K562 (cell line): ENCODE measurements at regions not wholly inside any gene's neighbourhood (a gene's known extent, or its start where the extent isn't known, plus 50 kb on each side); places are given as distances from the start of the nearest gene placed in this dataset.

Source experiments
- ATAC-seq: fragments of 200-7000 bp; cut with Tn5 transposase; 3 replicates; pipeline ENCODE4 v1.9.1; 2020; ENCODE audit warnings: moderate library complexity
- BruUV-seq: library from RNA; stranded (reverse); fragments of 400-500 nt; replicated peaks from 2 replicates; lab custom pipeline; 2021; lab: Mats Ljungman, UMichigan
- CTCF ChIA-PET: fragments of 300-600 bp; formaldehyde crosslinking; extraction: SDS; loops from one replicate; lab custom pipeline; 2021; ENCODE audit warnings: low intra/inter-chr PET ratio; lab: Yijun Ruan, JAX
- POLR2A ChIA-PET: fragments of 300-600, 350-650 bp; sonication (Branson Sonifier 250); formaldehyde crosslinking; extraction: SDS; loops from one replicate; lab custom pipeline; 2021; ENCODE audit warnings: antibody characterized with exemption, inconsistent platforms; lab: Yijun Ruan, JAX
- DNase-seq, 4 experiments: peaks; one replicate each; pipeline versions ENCODE4 v3.0.0 to v3.0.0-alpha.2; 2011 to 2018; ENCODE audit warnings: low spot score in 3 of 4, mixed read lengths in 3 of 4; ENCODE audit errors: extremely low read depth in 1 of 4
- FAIRE-seq: peaks from 2 replicates; lab custom pipeline; 2011; peaks lifted over from hg19 to GRCh38; lab: Jason Lieb, UNC
- H2AFZ ChIP-seq: 2 replicates; pipeline ENCODE4 v1.6.0; 2011; ENCODE audit warnings: low read depth, low read length, control low read depth, inconsistent platforms
- H3K27ac ChIP-seq: fragments of 200-600 bp; 3 replicates; pipeline ENCODE4 v1.8.0; 2011; ENCODE audit warnings: low read depth, mild to moderate bottlenecking, control low read depth, inconsistent platforms, low read length, moderate library complexity, mixed read lengths; ENCODE audit errors: extremely low read depth
- H3K27me3 ChIP-seq, 2 experiments: fragments of 300-600 bp in 1 of 2; 2 replicates in 1 of 2; 3 replicates in 1 of 2; pipeline versions ENCODE4 v1.6.0 to v1.8.0; 2011; ENCODE audit warnings: inconsistent platforms in 2 of 2, low read length in 2 of 2, mild to moderate bottlenecking in 1 of 2, mixed read lengths in 1 of 2, moderate library complexity in 1 of 2; ENCODE audit not compliant: control insufficient read depth in 2 of 2, insufficient read depth in 2 of 2
- H3K36me3 ChIP-seq: fragments of 300-600 bp; 3 replicates; pipeline ENCODE4 v1.8.0; 2011; ENCODE audit warnings: mild to moderate bottlenecking, low read length, inconsistent platforms; ENCODE audit not compliant: control insufficient read depth, insufficient read depth
- H3K4me1 ChIP-seq, 2 experiments: fragments of 200-600 bp in 1 of 2; replicated peaks in 1 of 2; 2 replicates in 1 of 2; 3 replicates in 1 of 2; pipeline versions ENCODE4 v1.5.1 to v1.8.0; 2011; ENCODE audit warnings: inconsistent platforms in 2 of 2, low read length in 2 of 2, mild to moderate bottlenecking in 1 of 2, mixed read lengths in 1 of 2, moderate library complexity in 1 of 2; ENCODE audit not compliant: control insufficient read depth in 2 of 2, insufficient read depth in 2 of 2
- H3K4me2 ChIP-seq: 2 replicates; pipeline ENCODE4 v1.6.1; 2011; ENCODE audit warnings: low read length, control low read depth, inconsistent platforms, mixed read lengths; ENCODE audit not compliant: insufficient read depth
- H3K4me3 ChIP-seq: fragments of 200-600 bp; sonication (generic), shearing (Covaris generic); 2 replicates; pipeline ENCODE4 v1.5.1; 2016; ENCODE audit warnings: control low read depth, inconsistent platforms
- H3K79me2 ChIP-seq: fragments of 200-600 bp; 3 replicates; pipeline ENCODE4 v1.8.0; 2011; ENCODE audit warnings: low read length, inconsistent platforms; ENCODE audit not compliant: control insufficient read depth, insufficient read depth
- H3K9ac ChIP-seq, 2 experiments: 2 replicates each; pipeline versions ENCODE4 v1.6.0 to v1.6.1; 2011; ENCODE audit warnings: low read depth in 2 of 2, low read length in 2 of 2, control low read depth in 1 of 2, inconsistent platforms in 1 of 2, mild to moderate bottlenecking in 1 of 2, mixed read lengths in 1 of 2; ENCODE audit not compliant: insufficient read depth in 1 of 2
- H3K9me1 ChIP-seq: one replicate; pipeline ENCODE4 v1.6.0; 2011; ENCODE audit warnings: inconsistent platforms, mild to moderate bottlenecking, low read length, moderate library complexity; ENCODE audit not compliant: control insufficient read depth, insufficient read depth
- H3K9me3 ChIP-seq: replicated peaks from 2 replicates; pipeline ENCODE4 v1.5.1; 2011; ENCODE audit warnings: low read depth, low read length, inconsistent platforms; ENCODE audit not compliant: control insufficient read depth, insufficient read depth
- H4K20me1 ChIP-seq: replicated peaks from 2 replicates; pipeline ENCODE4 v1.6.1; 2011; ENCODE audit warnings: low read length, inconsistent platforms, mixed read lengths; ENCODE audit not compliant: control insufficient read depth, insufficient read depth
- BRD9 ChIP-seq: fragments of 450-650 bp; IDR thresholded peaks from 2 replicates; pipeline ENCODE4 v1.6.1; 2018; ENCODE audit warnings: low read depth; ENCODE audit not compliant: partially characterized antibody
- CSDE1 ChIP-seq, 2 experiments: fragments of 450-650 bp; IDR thresholded peaks; 2 replicates each; pipeline ENCODE4 v1.6.1; 2016; ENCODE audit warnings: mild to moderate bottlenecking in 1 of 2
- IFI16 ChIP-seq: fragments of 250-450 bp; sonication (Bioruptor Pico); IDR thresholded peaks from 2 replicates; pipeline ENCODE4 v2.1.2; 2022; ENCODE audit warnings: mild to moderate bottlenecking, inconsistent platforms
- LEF1 ChIP-seq: fragments of 450-650 bp; IDR thresholded peaks from 2 replicates; pipeline ENCODE4 v1.6.1; 2016; ENCODE audit warnings: mild to moderate bottlenecking
- MAFK ChIP-seq: IDR thresholded peaks from 2 replicates; pipeline ENCODE4 v1.6.1; 2011; ENCODE audit warnings: low read length, improper control_type of control experiment
- MTF1 ChIP-seq: fragments of 250-450 bp; sonication (Bioruptor Pico); IDR thresholded peaks from 2 replicates; pipeline ENCODE4 v1.9.0; 2021; ENCODE audit warnings: moderate library complexity, mild to moderate bottlenecking, inconsistent platforms, borderline replicate concordance
- MYBL2 ChIP-seq, 2 experiments: fragments of 450-650 bp in 1 of 2; sonication (generic) in 1 of 2; formaldehyde crosslinking in 1 of 2; IDR thresholded peaks; 2 replicates each; pipeline versions ENCODE4 v1.6.1 to v1.8.1; 2017 to 2022; ENCODE audit warnings: borderline replicate concordance in 1 of 2, inconsistent platforms in 1 of 2, low read depth in 1 of 2, mild to moderate bottlenecking in 1 of 2, missing genetic modification reagents in 1 of 2, moderate library complexity in 1 of 2
- RBM25 ChIP-seq: fragments of 200-400 bp; formaldehyde crosslinking; IDR thresholded peaks from 2 replicates; pipeline ENCODE4 v1.6.1; 2018; ENCODE audit warnings: low read length, low read depth, moderate library complexity; ENCODE audit not compliant: severe bottlenecking
- SAP30 ChIP-seq: fragments of 200-600 bp; sonication (generic); IDR thresholded peaks from 2 replicates; pipeline ENCODE4 v1.6.1; 2012; ENCODE audit warnings: borderline replicate concordance, low read depth, mild to moderate bottlenecking, moderate library complexity, low read length, control low read depth, inconsistent platforms; ENCODE audit not compliant: insufficient read depth, poor library complexity, severe bottlenecking
- SMAD2 ChIP-seq: fragments of 150-350 bp; IDR thresholded peaks from 2 replicates; pipeline ENCODE4 v1.6.1; 2014; ENCODE audit warnings: low read depth, mild to moderate bottlenecking, low read length
- ZBTB1 ChIP-seq: sonication (generic); formaldehyde crosslinking; IDR thresholded peaks from 2 replicates; pipeline ENCODE4 v1.8.1; 2023; ENCODE audit warnings: missing genetic modification reagents, low read depth, mild to moderate bottlenecking, borderline replicate concordance
- ZKSCAN1 ChIP-seq: fragments of 150-350 bp; IDR thresholded peaks from 2 replicates; pipeline ENCODE4 v1.6.1; 2016; ENCODE audit warnings: low read depth, low read length
- ZKSCAN8 ChIP-seq: fragments of 200-800 bp; sonication (Bioruptor generic); IDR thresholded peaks from 2 replicates; pipeline ENCODE4 v1.6.1; 2016; ENCODE audit warnings: missing genetic modification characterization, missing compliant biosample characterization
- ZNF165 ChIP-seq: fragments of 250-450 bp; sonication (Bioruptor Pico); IDR thresholded peaks from 2 replicates; pipeline ENCODE4 v1.4.0; 2020; ENCODE audit warnings: borderline replicate concordance
- ZNF217 ChIP-seq: sonication (generic); formaldehyde crosslinking; IDR thresholded peaks from 2 replicates; pipeline ENCODE4 v1.8.0; 2022; ENCODE audit warnings: mild to moderate bottlenecking, missing genetic modification reagents
- ZNF780A ChIP-seq: fragments of 250-450 bp; sonication (Bioruptor Pico); IDR thresholded peaks from 2 replicates; pipeline ENCODE4 v1.5.0; 2021; ENCODE audit warnings: mild to moderate bottlenecking
- WGBS: fragments of 100-300 bp; shearing (Covaris generic); methylation state at CpG from one replicate; pipeline ENCODE4 v1.1.6; 2016; ENCODE audit warnings: low coverage, mixed read lengths; ENCODE audit not compliant: insufficient coverage; ENCODE audit errors: missing lambda C conversion rate; 5-methylcytosine and 5-hydroxymethylcytosine counted together
- in situ Hi-C: fragments of 300-500 bp; cut with MboI; formaldehyde crosslinking; loops from 4 replicates; pipeline ENCODE4 v1.15.0; 2018; ENCODE audit warnings: inconsistent platforms, mixed read lengths
- intact Hi-C: fragments of 100-400 bp; cut with micrococcal nuclease; formaldehyde crosslinking; loops from 2 replicates; pipeline ENCODE4 v1.14.2; 2022
- TF ChIP-seq, protein P1 (sequence below): sonication (generic); formaldehyde crosslinking; IDR thresholded peaks from 2 replicates; pipeline ENCODE4 v1.8.0; 2022; ENCODE audit warnings: missing genetic modification reagents, mild to moderate bottlenecking, moderate library complexity, borderline replicate concordance
- TF ChIP-seq, protein P2 (sequence below): fragments of 450-650 bp; IDR thresholded peaks from 2 replicates; pipeline ENCODE4 v1.6.1; 2017; ENCODE audit warnings: mild to moderate bottlenecking, moderate library complexity

DNA sequence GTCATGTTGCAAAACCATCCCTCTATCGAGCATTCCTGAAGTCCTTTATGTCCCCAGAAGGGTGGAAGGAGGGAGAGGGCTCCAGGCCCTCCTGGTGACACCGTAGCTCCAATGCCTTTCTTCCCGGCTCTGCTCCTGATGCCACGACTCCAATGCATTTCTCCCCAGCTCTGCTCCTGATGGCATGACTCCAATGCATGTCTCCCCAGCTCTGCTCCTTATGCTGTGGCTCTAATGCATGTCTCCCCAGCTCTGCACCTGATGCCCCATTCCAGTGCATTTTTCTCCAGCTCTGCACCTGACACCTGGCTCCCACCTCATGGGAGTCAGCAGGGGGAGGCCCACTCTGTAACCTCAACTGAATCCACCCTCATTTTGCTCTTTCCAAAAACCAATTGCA lies 153.0 kb upstream of the SALL3 start (continued):
- TF ChIP-seq CSDE1 (IDR thresholded peaks at IDR 0.05) = no peak
- TF ChIP-seq, protein P1, sequence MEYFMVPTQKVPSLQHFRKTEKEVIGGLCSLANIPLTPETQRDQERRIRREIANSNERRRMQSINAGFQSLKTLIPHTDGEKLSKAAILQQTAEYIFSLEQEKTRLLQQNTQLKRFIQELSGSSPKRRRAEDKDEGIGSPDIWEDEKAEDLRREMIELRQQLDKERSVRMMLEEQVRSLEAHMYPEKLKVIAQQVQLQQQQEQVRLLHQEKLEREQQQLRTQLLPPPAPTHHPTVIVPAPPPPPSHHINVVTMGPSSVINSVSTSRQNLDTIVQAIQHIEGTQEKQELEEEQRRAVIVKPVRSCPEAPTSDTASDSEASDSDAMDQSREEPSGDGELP (CRISPR knock-in tag) = no peak
- no peak for TF ChIP-seq ZNF165 (CRISPR knock-in tag)
- no peak for TF ChIP-seq MAFK
- no peak for TF ChIP-seq SMAD2
- no peak for TF ChIP-seq ZNF217 (CRISPR knock-in tag)
- TF ChIP-seq, all 486 proteins: peak for 0

DNA sequence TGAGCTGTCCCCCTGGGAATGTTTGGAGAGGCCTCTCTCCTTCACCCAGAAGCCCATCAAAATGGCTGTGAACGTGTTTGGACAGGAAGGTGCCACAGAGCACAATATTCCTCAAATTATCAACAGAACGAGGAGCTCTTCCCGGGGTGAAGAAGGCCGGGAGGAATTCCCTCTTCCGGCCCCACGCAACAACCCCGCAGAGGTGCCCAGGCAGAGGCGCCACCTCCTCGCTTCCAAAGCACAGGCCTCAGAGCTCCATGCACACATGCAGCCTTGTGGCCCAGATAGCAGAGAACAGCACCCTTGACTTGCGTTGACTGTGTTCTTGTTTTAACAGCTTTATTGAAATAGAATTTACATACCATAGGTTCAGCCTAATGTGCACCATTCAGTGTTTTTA lies 152.5 kb upstream of the SALL3 start:
- 0% methylated on average over 9 of the region's 10 CpGs for WGBS
- FAIRE-seq (no peak), DNase-seq (no peak), ATAC-seq (no peak)
- no peak overlapping the region for H3K4me2 ChIP-seq
- BruUV-seq = no TSS peak
- ChIA-PET POLR2A (interaction anchor here (0.6 to 0.8 kb wide), 3 partner anchors 9 to 1254 kb away, joined by 3 read pairs; no protein-coding TSS in a partner anchor), CTCF (no interaction called here)
- in situ Hi-C loops = no loop called here
- no peaks in the 10 kb centered on the region for H3K9me1 ChIP-seq
- H3K79me2 ChIP-seq = no peaks in the 10 kb centered on the region
- H4K20me1 ChIP-seq = no peaks in the 10 kb centered on the region; the same call in 1 of the 2 replicates
- H3K9me3 ChIP-seq = no peaks in the 10 kb centered on the region
- H2AFZ ChIP-seq = no peak overlapping the region
- no peak overlapping the region for H3K27ac ChIP-seq
- H3K27me3 ChIP-seq = peaks cover 4 to 35% of the 10 kb centered on the region in 2 experiments; a peak in 4 of 5 replicates
- H3K4me3 ChIP-seq = no peak overlapping the region
- H3K9ac ChIP-seq = no peak overlapping the region
- H3K36me3 ChIP-seq = no peaks in the 10 kb centered on the region
- intact Hi-C loops = no loop called here
- no peaks in the 10 kb centered on the region for H3K4me1 ChIP-seq
- no peak for TF ChIP-seq ZKSCAN8 (CRISPR knock-in tag)
- TF ChIP-seq BRD9 = no peak
- no peak for TF ChIP-seq ZKSCAN1
- no peak for TF ChIP-seq MTF1 (CRISPR knock-in tag)
- TF ChIP-seq SAP30 = no peak
- no peak for TF ChIP-seq LEF1
- TF ChIP-seq RBM25 = no peak
- TF ChIP-seq ZBTB1 (CRISPR knock-in tag) = no peak
- TF ChIP-seq, protein P2, sequence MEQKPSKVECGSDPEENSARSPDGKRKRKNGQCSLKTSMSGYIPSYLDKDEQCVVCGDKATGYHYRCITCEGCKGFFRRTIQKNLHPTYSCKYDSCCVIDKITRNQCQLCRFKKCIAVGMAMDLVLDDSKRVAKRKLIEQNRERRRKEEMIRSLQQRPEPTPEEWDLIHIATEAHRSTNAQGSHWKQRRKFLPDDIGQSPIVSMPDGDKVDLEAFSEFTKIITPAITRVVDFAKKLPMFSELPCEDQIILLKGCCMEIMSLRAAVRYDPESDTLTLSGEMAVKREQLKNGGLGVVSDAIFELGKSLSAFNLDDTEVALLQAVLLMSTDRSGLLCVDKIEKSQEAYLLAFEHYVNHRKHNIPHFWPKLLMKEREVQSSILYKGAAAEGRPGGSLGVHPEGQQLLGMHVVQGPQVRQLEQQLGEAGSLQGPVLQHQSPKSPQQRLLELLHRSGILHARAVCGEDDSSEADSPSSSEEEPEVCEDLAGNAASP = no peak
- no peak for TF ChIP-seq ZNF780A (CRISPR knock-in tag)
- no peak for TF ChIP-seq IFI16 (CRISPR knock-in tag)
- TF ChIP-seq MYBL2 (IDR thresholded peaks at IDR 0.05; ENCODE audit: low read depth) = no peak
- TF ChIP-seq MYBL2 (CRISPR knock-in tag; IDR thresholded peaks at IDR 0.05; ENCODE audit: borderline replicate concordance) = no peak
